Panc1 (cell line): ENCODE measurements at regions not wholly inside any gene's neighbourhood (a gene's known extent, or its start where the extent isn't known, plus 50 kb on each side); places are given as distances from the start of the nearest gene placed in this dataset.

ENCODE experiments used
- ATAC-seq: fragments of 200-7000 bp; cut with Tn5 transposase; 2 replicates; pipeline ENCODE4 v1.9.1; 2020; ENCODE audit warnings: mild to moderate bottlenecking, moderate library complexity
- BruUV-seq: library from RNA; stranded (reverse); fragments of 400-500 nt; replicated peaks from 2 replicates; lab custom pipeline; 2021; lab: Mats Ljungman, UMichigan
- CTCF ChIA-PET: fragments of 300-600 bp; sonication (Branson Sonifier 250); formaldehyde crosslinking; loops from one replicate; lab custom pipeline; 2022; ENCODE audit warnings: antibody characterized with exemption; lab: Charles Lee
- POLR2A ChIA-PET: fragments of 300-600 bp; sonication (Branson Sonifier 250); formaldehyde crosslinking; loops from one replicate; lab custom pipeline; 2022; ENCODE audit warnings: antibody characterized with exemption; lab: Charles Lee
- DNase-seq: peaks from one replicate; pipeline ENCODE4 v3.0.0-alpha.2; 2010; ENCODE audit warnings: low read depth, low spot score
- H3K27ac ChIP-seq: 2 replicates; pipeline ENCODE4 v1.5.1; 2011; ENCODE audit warnings: mild to moderate bottlenecking, low read length, inconsistent platforms
- H3K27me3 ChIP-seq: fragments of 200-500 bp; sonication (Bioruptor generic); 2 replicates; pipeline ENCODE4 v1.6.0; 2014; ENCODE audit warnings: low read length, inconsistent platforms; ENCODE audit not compliant: control insufficient read depth, insufficient read depth
- H3K36me3 ChIP-seq: fragments of 200-500 bp; sonication (Bioruptor generic); 2 replicates; pipeline ENCODE4 v1.5.1; 2014; ENCODE audit warnings: inconsistent platforms, mild to moderate bottlenecking, low read length, moderate library complexity; ENCODE audit not compliant: control insufficient read depth, insufficient read depth
- H3K4me1 ChIP-seq: 2 replicates; pipeline ENCODE4 v1.5.1; 2011; ENCODE audit warnings: inconsistent platforms, mild to moderate bottlenecking, low read length, moderate library complexity; ENCODE audit not compliant: control insufficient read depth, insufficient read depth
- H3K4me3 ChIP-seq, 2 experiments: 2 replicates each; pipeline ENCODE4 v1.5.1; 2011 to 2012; ENCODE audit warnings: low read depth in 2 of 2, low read length in 2 of 2, mild to moderate bottlenecking in 2 of 2, inconsistent platforms in 1 of 2, moderate library complexity in 1 of 2
- H3K9me3 ChIP-seq: fragments of 200-500 bp; sonication (Bioruptor generic); 2 replicates; pipeline ENCODE4 v1.5.1; 2014; ENCODE audit warnings: low read depth, mild to moderate bottlenecking, inconsistent platforms, low read length, moderate library complexity; ENCODE audit not compliant: control insufficient read depth, insufficient read depth
- CTCF ChIP-seq: fragments of 450-650 bp; IDR thresholded peaks from 2 replicates; pipeline ENCODE4 v1.5.1; 2017; ENCODE audit warnings: mild to moderate bottlenecking
- POLR2AphosphoS5 ChIP-seq: IDR thresholded peaks from 2 replicates; pipeline ENCODE4 v1.6.1; 2012; ENCODE audit warnings: mild to moderate bottlenecking, low read depth, low read length, moderate library complexity
- SIN3A ChIP-seq: IDR thresholded peaks from 2 replicates; pipeline ENCODE4 v1.6.1; 2012; ENCODE audit warnings: low read depth, mild to moderate bottlenecking, low read length, moderate library complexity, borderline replicate concordance; ENCODE audit not compliant: insufficient read depth
- TCF7L2 ChIP-seq: IDR thresholded peaks from 2 replicates; pipeline ENCODE4 v1.6.1; 2011; ENCODE audit warnings: mild to moderate bottlenecking, low read depth, low read length, inconsistent platforms
- in situ Hi-C: cut with HindIII; loops from 2 replicates; pipeline ENCODE4 v1.10.0; 2016; ENCODE audit warnings: low sequenced_read_pairs, low pct_unique_long_range_greater_than_20kb
- intact Hi-C: fragments of 100-400 bp; cut with micrococcal nuclease; formaldehyde crosslinking; loops from one replicate; pipeline ENCODE4 v1.10.0; 2022; ENCODE audit not compliant: unreplicated experiment
- TF ChIP-seq, protein P1 (sequence below), 2 experiments: IDR thresholded peaks; 2 replicates each; pipeline ENCODE4 v1.6.1; 2011 to 2012; ENCODE audit warnings: low read depth in 2 of 2, control low read depth in 1 of 2, low read length in 1 of 2, mild to moderate bottlenecking in 1 of 2, moderate library complexity in 1 of 2; ENCODE audit not compliant: insufficient read depth in 1 of 2

DNA sequence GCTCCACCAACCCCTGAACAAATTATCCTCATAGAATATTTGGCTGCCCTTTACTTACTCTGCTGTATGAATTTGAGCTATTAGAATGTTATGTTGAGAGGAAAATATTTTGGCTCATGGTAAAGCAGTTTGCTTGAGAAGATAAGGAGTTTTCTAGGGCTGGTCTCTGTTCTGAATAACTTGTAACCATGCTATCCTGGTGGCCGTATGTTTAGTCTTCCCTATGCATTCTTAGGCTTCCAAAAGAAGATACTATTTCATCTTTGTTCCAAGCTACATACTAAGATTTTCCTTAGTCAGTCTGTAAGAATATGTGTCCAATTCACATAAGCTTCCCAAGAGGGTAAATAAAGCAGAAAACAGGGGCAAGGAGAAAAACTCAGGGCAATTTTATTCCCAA lies 1105.1 kb upstream of the PIK3C3 start:
- ChIA-PET CTCF (no interaction called here), POLR2A (no interaction called here)
- H3K9me3 ChIP-seq: no peaks in the 10 kb centered on the region
- TF ChIP-seq SIN3A (no peak), TCF7L2 (no peak), CTCF (no peak), POLR2AphosphoS5 (no peak)
- TF ChIP-seq, protein P1, sequence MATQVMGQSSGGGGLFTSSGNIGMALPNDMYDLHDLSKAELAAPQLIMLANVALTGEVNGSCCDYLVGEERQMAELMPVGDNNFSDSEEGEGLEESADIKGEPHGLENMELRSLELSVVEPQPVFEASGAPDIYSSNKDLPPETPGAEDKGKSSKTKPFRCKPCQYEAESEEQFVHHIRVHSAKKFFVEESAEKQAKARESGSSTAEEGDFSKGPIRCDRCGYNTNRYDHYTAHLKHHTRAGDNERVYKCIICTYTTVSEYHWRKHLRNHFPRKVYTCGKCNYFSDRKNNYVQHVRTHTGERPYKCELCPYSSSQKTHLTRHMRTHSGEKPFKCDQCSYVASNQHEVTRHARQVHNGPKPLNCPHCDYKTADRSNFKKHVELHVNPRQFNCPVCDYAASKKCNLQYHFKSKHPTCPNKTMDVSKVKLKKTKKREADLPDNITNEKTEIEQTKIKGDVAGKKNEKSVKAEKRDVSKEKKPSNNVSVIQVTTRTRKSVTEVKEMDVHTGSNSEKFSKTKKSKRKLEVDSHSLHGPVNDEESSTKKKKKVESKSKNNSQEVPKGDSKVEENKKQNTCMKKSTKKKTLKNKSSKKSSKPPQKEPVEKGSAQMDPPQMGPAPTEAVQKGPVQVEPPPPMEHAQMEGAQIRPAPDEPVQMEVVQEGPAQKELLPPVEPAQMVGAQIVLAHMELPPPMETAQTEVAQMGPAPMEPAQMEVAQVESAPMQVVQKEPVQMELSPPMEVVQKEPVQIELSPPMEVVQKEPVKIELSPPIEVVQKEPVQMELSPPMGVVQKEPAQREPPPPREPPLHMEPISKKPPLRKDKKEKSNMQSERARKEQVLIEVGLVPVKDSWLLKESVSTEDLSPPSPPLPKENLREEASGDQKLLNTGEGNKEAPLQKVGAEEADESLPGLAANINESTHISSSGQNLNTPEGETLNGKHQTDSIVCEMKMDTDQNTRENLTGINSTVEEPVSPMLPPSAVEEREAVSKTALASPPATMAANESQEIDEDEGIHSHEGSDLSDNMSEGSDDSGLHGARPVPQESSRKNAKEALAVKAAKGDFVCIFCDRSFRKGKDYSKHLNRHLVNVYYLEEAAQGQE (IDR thresholded peaks at IDR 0.05; ENCODE audit: insufficient read depth in 1 of 2, low read depth in 2 of 2, low read length in 1 of 2): no peak
- H3K36me3 ChIP-seq: no peaks in the 10 kb centered on the region
- in situ Hi-C loops (no loop called here), intact Hi-C loops (no loop called here)
- no TSS peak for BruUV-seq
- H3K4me1 ChIP-seq: no peaks in the 10 kb centered on the region
- no peak overlapping the region for H3K4me3 ChIP-seq
- DNase-seq (no peak), ATAC-seq (no peak)
- no peaks in the 10 kb centered on the region for H3K27me3 ChIP-seq
- no peak overlapping the region for H3K27ac ChIP-seq

GRCh38 chr18:40841467-40841866 lies 1113.6 kb upstream of the PIK3C3 start:
- no TSS peak for BruUV-seq
- no peak for ATAC-seq
- CTCF ChIA-PET: no interaction called here

More at GRCh38 chr18:40841467-40841866, 1113.6 kb upstream of the PIK3C3 start:
- Histone ChIP-seq H3K27me3 (no peaks in the 10 kb centered on the region), H3K36me3 (no peaks in the 10 kb centered on the region), H3K4me1 (no peaks in the 10 kb centered on the region), H3K9me3 (no peaks in the 10 kb centered on the region), H3K27ac (no peak overlapping the region), H3K4me3 (no peak overlapping the region)
- in situ Hi-C loops: no loop called here
- intact Hi-C loops: no loop called here
- DNase-seq: no peak
- TF ChIP-seq POLR2AphosphoS5 (no peak), SIN3A (no peak), CTCF (no peak), TCF7L2 (no peak)
- TF ChIP-seq, protein P1 (IDR thresholded peaks at IDR 0.05; ENCODE audit: insufficient read depth in 1 of 2, low read depth in 2 of 2, low read length in 1 of 2): no peak
- POLR2A ChIA-PET: no interaction called here
